MCF 10A (cell line): ENCODE measurements at regions not wholly inside any gene's neighbourhood (a gene's known extent, or its start where the extent isn't known, plus 50 kb on each side); places are given as distances from the start of the nearest gene placed in this dataset.

Experiments used
- BruUV-seq: library from RNA; stranded (reverse); fragments of 400-500 nt; replicated peaks from 2 replicates; lab custom pipeline; 2021; lab: Mats Ljungman, UMichigan
- CTCF ChIA-PET: fragments of 300-600 bp; sonication (Branson Sonifier 250); formaldehyde crosslinking; extraction: SDS; loops from one replicate; lab custom pipeline; 2021; ENCODE audit warnings: antibody characterized with exemption, inconsistent platforms; lab: Yijun Ruan, JAX
- POLR2A ChIA-PET: fragments of 300-600, 350-650 bp; sonication (Branson Sonifier 250); formaldehyde crosslinking; extraction: SDS; loops from one replicate; lab custom pipeline; 2020; ENCODE audit warnings: antibody characterized with exemption, inconsistent platforms; lab: Yijun Ruan, JAX
- DNase-seq: peaks from one replicate; pipeline ENCODE4 v3.0.0-alpha.2; 2018; ENCODE audit not compliant: unreplicated experiment
- H3K27ac Mint-ChIP-seq: one replicate; pipeline ENCODE4 v1.8.0; 2022; ENCODE audit warnings: mild to moderate bottlenecking, low read depth, mixed read lengths; ENCODE audit not compliant: unreplicated experiment
- H3K27me3 Mint-ChIP-seq: one replicate; pipeline ENCODE4 v1.8.0; 2022; ENCODE audit warnings: mixed read lengths; ENCODE audit not compliant: insufficient read depth, unreplicated experiment
- H3K36me3 Mint-ChIP-seq: one replicate; pipeline ENCODE4 v1.8.0; 2022; ENCODE audit warnings: mild to moderate bottlenecking, moderate library complexity, mixed read lengths; ENCODE audit not compliant: insufficient read depth, unreplicated experiment
- H3K4me1 Mint-ChIP-seq: one replicate; pipeline ENCODE4 v1.8.0; 2022; ENCODE audit warnings: mixed read lengths; ENCODE audit not compliant: insufficient read depth, unreplicated experiment
- H3K4me3 Mint-ChIP-seq: one replicate; pipeline ENCODE4 v1.8.0; 2022; ENCODE audit warnings: mild to moderate bottlenecking, moderate library complexity, mixed read lengths; ENCODE audit not compliant: unreplicated experiment
- H3K9me3 Mint-ChIP-seq: one replicate; pipeline ENCODE4 v1.8.0; 2022; ENCODE audit warnings: mixed read lengths; ENCODE audit not compliant: unreplicated experiment
- intact Hi-C: fragments of 100-400 bp; cut with micrococcal nuclease; formaldehyde crosslinking; loops from 2 replicates; pipeline ENCODE4 v1.14.1; 2022
- TF ChIP-seq, protein P1 (sequence below): fragments of 200-600 bp; IDR thresholded peaks from one replicate; pipeline ENCODE4 v1.8.0; 2022; ENCODE audit warnings: antibody characterized with exemption, mild to moderate bottlenecking; ENCODE audit not compliant: unreplicated experiment

DNA sequence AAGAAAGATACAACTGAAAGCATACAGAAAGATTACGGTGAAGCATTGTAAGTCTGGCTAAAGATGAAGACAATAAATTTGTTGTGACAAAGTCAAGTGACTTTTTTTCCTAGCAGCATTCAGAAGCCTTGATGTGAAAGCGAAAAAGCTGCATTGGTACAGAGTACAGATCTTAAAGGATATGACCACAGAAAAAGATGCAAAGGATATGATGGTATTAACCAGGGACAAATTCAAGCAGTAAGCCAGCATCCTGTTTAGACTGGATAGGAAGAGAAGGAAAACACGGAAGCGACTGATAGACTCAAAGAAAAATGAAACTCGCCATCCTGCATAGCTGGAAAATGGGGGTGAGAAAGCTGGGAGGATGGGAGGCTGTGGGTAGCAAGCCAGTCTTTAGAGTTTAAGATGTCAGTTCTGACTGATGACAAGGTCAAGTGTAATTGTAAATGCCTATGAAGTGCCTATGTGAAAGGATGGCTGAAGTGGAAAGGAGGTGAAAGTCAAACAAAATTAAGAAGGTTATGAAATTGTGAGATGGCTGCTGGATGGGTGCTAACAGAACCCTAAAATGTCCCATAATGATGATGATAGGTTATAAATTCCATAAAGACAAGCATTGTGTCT, 92.4 kb downstream of the PHLDA1 start:
- ChIA-PET POLR2A (interaction anchor here (0.9 kb wide), 1 partner anchor 20 kb away, joined by 3 read pairs; no protein-coding TSS in a partner anchor), CTCF (no interaction called here)
- Mint-ChIP-seq H3K4me1 (peaks cover under 1% of the 10 kb centered on the region), H3K4me3 (no peak overlapping the region), H3K27me3 (no peaks in the 10 kb centered on the region), H3K9me3 (no peaks in the 10 kb centered on the region), H3K36me3 (no peaks in the 10 kb centered on the region), H3K27ac (no peak overlapping the region)
- intact Hi-C loops, result no loop called here
- no TSS peak for BruUV-seq
- TF ChIP-seq, protein P1, sequence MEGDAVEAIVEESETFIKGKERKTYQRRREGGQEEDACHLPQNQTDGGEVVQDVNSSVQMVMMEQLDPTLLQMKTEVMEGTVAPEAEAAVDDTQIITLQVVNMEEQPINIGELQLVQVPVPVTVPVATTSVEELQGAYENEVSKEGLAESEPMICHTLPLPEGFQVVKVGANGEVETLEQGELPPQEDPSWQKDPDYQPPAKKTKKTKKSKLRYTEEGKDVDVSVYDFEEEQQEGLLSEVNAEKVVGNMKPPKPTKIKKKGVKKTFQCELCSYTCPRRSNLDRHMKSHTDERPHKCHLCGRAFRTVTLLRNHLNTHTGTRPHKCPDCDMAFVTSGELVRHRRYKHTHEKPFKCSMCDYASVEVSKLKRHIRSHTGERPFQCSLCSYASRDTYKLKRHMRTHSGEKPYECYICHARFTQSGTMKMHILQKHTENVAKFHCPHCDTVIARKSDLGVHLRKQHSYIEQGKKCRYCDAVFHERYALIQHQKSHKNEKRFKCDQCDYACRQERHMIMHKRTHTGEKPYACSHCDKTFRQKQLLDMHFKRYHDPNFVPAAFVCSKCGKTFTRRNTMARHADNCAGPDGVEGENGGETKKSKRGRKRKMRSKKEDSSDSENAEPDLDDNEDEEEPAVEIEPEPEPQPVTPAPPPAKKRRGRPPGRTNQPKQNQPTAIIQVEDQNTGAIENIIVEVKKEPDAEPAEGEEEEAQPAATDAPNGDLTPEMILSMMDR, result no peak
- DNase-seq, result no peak

DNA sequence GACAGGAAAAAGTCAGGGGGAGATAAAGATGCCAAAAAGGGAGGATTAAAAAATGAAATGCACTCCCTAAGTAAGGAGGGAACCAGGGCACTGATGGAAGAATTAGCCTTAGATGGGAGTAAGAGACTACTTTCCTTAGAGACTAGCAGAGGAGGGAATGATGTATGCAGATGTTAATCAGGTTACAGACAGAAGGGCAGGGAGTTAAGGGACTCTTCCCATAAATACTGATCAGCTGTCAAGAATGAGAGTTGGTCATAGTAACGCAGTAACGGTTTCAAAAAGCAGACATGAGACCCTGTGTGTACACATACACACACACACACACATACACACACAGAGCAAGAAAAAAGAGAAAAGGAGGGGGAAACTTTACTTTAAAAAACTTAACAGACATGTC, 93.4 kb downstream of the PHLDA1 start:
- BruUV-seq, result no TSS peak
- POLR2A ChIA-PET, result interaction anchor here (0.7 to 0.8 kb wide), 2 partner anchors 13 to 87 kb away, joined by 3 read pairs; no protein-coding TSS in a partner anchor
- Mint-ChIP-seq H3K36me3 (no peaks in the 10 kb centered on the region), H3K4me3 (no peak overlapping the region), H3K9me3 (no peaks in the 10 kb centered on the region), H3K27me3 (no peaks in the 10 kb centered on the region), H3K4me1 (peaks cover 5% of the 10 kb centered on the region), H3K27ac (no peak overlapping the region)
- TF ChIP-seq, protein P1, result no peak
- CTCF ChIA-PET, result no interaction called here
- no peak for DNase-seq
- intact Hi-C loops, result no loop called here

DNA sequence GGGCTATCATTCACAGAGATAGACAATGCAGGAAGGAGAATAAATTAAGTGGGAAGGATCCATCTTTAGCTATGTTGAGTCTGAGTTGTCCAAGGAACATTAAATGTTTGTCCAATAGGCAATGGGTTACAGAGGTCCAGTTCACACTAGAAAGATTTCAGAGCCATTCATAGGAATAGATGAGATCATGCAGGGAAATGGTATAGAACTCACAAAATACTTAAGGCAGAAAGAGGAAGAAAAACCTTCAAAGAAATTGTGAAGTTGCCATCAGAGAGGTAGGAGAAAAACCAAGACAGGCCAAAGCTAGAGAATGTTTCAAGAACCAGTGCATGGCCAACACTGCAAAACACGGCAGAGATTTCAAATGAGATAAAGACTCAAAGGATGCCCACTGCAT, 94.1 kb downstream of the PHLDA1 start:
- TF ChIP-seq, protein P1, result no peak
- H3K9me3 Mint-ChIP-seq, result no peaks in the 10 kb centered on the region
- POLR2A ChIA-PET, result interaction anchor here (0.7 to 0.8 kb wide), 3 partner anchors 14 to 270 kb away, joined by 3 to 4 read pairs (median 3); no protein-coding TSS in a partner anchor
- CTCF ChIA-PET, result no interaction called here
- no TSS peak for BruUV-seq
- no peaks in the 10 kb centered on the region for H3K36me3 Mint-ChIP-seq
- intact Hi-C loops, result no loop called here
- peaks cover 7% of the 10 kb centered on the region for H3K4me1 Mint-ChIP-seq
- H3K4me3 Mint-ChIP-seq, result no peak overlapping the region
- H3K27me3 Mint-ChIP-seq, result no peaks in the 10 kb centered on the region
- DNase-seq, result no peak
- H3K27ac Mint-ChIP-seq, result no peak overlapping the region

DNA sequence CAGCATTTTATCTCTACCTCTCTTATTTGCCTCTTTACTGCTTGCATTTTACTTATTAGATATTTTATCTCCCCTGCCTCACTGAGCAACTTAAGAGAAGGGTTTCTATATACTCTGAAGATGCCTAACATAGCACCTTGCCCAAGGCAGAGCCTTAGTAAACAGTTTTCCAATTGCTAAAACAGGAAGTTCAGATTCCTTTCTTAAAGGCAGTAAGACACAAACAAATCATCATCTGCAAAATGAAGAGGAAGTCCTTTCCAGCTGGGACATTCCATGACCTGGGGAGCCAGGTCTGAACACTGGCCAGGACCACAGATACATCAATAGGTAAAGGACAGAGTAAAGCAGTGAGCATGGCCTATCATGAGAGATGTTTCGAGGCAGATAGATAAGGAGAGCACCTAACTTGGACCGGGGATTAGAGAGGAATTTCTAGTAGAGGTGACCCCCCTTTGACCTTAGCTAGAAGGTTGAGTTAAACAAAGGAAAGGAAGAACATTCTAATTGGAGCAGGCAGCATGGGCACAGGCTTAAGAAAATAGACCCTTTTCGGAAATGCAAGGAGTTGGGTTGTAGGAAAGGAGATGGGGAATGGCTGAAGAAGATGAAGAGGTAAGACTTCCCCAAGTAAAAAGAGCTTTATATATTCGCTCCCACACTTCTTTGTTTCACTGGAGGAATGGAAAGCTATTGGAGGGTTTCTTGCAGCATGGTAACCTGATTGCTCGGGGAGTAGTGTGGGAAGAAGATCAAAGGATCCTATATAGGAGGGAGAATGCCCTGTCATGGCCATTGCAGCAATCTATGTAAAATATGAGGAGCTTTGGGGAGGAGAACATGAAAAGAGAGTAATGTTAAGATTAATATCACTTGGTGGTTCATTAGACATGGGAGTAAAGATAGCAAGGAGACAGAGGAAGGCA, 94.8 kb downstream of the PHLDA1 start:
- ChIA-PET POLR2A (interaction anchor here (0.8 kb wide), 1 partner anchor 270 kb away, joined by 4 read pairs; no protein-coding TSS in a partner anchor), CTCF (interaction anchor here (0.6 kb wide), 1 partner anchor 1340 kb away, joined by 4 read pairs; no protein-coding TSS in a partner anchor)
- no peak for DNase-seq
- BruUV-seq, result no TSS peak
- Mint-ChIP-seq H3K36me3 (no peaks in the 10 kb centered on the region), H3K27me3 (no peaks in the 10 kb centered on the region), H3K27ac (no peak overlapping the region), H3K4me1 (peaks cover 7% of the 10 kb centered on the region), H3K4me3 (no peak overlapping the region), H3K9me3 (no peaks in the 10 kb centered on the region)
- intact Hi-C loops, result no loop called here
- TF ChIP-seq, protein P1, result no peak
